ENCODE measurements at regions not wholly inside any gene's neighbourhood (a gene's known extent, or its start where the extent isn't known, plus 50 kb on each side); places are given as distances from the start of the nearest gene placed in this dataset.

DNA sequence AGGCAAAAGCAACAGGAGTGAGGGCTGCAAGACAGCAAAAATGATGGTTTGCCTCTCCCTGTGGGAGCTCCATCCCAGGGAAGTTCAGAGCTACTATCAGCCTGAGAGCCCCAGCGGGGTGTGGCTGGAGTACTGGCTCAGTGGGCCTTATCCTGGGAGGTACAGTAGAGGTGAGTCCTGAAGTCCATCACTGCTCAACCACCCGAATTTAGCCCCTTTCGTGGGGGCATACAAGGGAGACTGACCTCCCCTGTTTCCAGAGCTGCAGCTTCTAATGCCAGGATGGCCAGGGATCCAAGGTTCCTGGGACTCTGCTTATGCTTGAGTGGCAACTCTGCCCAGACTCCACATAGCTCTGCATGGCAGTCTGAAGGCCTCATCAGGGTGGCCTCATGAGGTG, 617.8 kb downstream of the MMUT start:
- TF ChIP-seq, protein P1, sequence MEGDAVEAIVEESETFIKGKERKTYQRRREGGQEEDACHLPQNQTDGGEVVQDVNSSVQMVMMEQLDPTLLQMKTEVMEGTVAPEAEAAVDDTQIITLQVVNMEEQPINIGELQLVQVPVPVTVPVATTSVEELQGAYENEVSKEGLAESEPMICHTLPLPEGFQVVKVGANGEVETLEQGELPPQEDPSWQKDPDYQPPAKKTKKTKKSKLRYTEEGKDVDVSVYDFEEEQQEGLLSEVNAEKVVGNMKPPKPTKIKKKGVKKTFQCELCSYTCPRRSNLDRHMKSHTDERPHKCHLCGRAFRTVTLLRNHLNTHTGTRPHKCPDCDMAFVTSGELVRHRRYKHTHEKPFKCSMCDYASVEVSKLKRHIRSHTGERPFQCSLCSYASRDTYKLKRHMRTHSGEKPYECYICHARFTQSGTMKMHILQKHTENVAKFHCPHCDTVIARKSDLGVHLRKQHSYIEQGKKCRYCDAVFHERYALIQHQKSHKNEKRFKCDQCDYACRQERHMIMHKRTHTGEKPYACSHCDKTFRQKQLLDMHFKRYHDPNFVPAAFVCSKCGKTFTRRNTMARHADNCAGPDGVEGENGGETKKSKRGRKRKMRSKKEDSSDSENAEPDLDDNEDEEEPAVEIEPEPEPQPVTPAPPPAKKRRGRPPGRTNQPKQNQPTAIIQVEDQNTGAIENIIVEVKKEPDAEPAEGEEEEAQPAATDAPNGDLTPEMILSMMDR (conservative IDR thresholded peaks at IDR 0.05) = no peak
- no peak for TF ChIP-seq EZH2 (IDR thresholded peaks at IDR 0.05; ENCODE audit: low read depth)

Data from PC-9 (cell line).